ENCODE measurements at regions not wholly inside any gene's neighbourhood (a gene's known extent, or its start where the extent isn't known, plus 50 kb on each side); places are given as distances from the start of the nearest gene placed in this dataset.

DNA sequence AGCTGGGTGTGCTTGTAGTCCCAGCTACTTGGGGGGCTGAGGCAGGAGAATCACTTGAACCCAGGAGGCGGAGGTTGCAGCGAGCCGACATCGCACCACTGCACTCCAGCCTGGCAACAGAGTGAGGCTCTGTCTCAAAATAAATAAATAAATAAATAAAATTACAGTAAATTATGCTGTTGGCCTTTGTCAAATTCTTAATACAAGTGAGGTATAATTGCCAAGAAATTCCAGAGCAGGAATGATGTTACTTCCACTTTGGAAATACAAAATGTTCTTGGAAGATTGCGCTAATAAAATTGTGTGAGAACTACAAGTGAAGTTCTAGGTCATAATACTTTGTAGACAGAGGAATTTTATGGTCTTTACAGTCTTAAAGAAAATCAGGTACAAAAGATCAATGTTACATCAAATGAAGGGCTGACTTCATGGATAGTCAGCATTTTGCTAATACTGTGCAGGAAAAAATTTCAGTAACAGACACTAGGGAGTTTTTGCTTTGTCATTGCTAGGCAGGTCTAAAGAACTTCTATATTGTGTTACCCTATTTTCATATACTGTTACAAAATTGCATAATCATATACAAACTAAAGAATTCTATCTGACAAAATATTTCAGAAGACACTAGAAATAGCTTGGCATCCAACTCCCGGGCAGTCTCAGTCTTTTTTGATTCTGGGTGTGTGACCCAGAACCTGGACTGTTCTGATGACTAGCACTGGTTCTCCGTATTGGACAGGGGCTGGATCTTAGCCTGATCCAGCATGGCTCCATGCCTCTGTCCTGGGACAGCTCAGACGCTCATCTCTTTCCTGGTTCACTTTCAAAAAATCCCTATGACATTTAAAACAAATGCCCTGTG is 76.0 kb upstream of the STK17B start:
- TF ChIP-seq CTCF (IDR thresholded peaks at IDR 0.05) (no peak), POLR2AphosphoS5 (IDR thresholded peaks at IDR 0.05) (no peak), POLR2A (IDR thresholded peaks at IDR 0.05) (no peak)
